T47D (cell line): ENCODE measurements at regions not wholly inside any gene's neighbourhood (a gene's known extent, or its start where the extent isn't known, plus 50 kb on each side); places are given as distances from the start of the nearest gene placed in this dataset.

Experiments
- DNase-seq, 2 experiments: peaks; one replicate each; pipeline versions ENCODE4 v3.0.0 to v3.0.0-alpha.2; 2011 to 2012; ENCODE audit warnings: low read depth in 1 of 2, low spot score in 1 of 2
- JUND ChIP-seq: IDR thresholded peaks from 2 replicates; pipeline ENCODE4 v1.6.1; 2012; ENCODE audit warnings: low read depth
- in situ Hi-C: cut with HindIII; loops from 2 replicates; pipeline ENCODE4 v1.10.0; 2016; ENCODE audit warnings: low sequenced_read_pairs, low pct_unique_long_range_greater_than_20kb

GRCh38 chr7:25770235-25770634 lies 381.8 kb upstream of the NFE2L3 start:
- in situ Hi-C loops: no loop called here
- TF ChIP-seq JUND: no peak
- peak in 1 of 2 experiments; percentile 16 for DNase-seq

- no peak for DNase-seq
These were observed 381.3 kb upstream of the NFE2L3 start for GRCh38 chr7:25770670-25771069.

GRCh38 chr7:25771491-25771890 lies 380.5 kb upstream of the NFE2L3 start:
- no peak for TF ChIP-seq JUND
- in situ Hi-C loops: no loop called here
- no peak for DNase-seq

More at GRCh38 chr7:25770670-25771069, 381.3 kb upstream of the NFE2L3 start:
- no peak for TF ChIP-seq JUND
- in situ Hi-C loops: no loop called here

GRCh38 chr7:25772802-25773201 lies 379.2 kb upstream of the NFE2L3 start:
- no peak for DNase-seq
- TF ChIP-seq JUND: no peak
- in situ Hi-C loops: no loop called here

- in situ Hi-C loops: no loop called here
- no peak for DNase-seq
- no peak for TF ChIP-seq JUND
These were observed 377.3 kb upstream of the NFE2L3 start for GRCh38 chr7:25774675-25775074.

- DNase-seq: no peak
- TF ChIP-seq JUND: no peak
- in situ Hi-C loops: no loop called here
These were observed 376.4 kb upstream of the NFE2L3 start for GRCh38 chr7:25775570-25775969.

GRCh38 chr7:25775999-25776743 lies 375.8 kb upstream of the NFE2L3 start:
- DNase-seq: no peak
- TF ChIP-seq JUND: no peak
- in situ Hi-C loops: no loop called here

GRCh38 chr7:25776744-25777123 lies 375.3 kb upstream of the NFE2L3 start:
- in situ Hi-C loops: no loop called here
- TF ChIP-seq JUND: no peak
- DNase-seq: no peak

- in situ Hi-C loops: no loop called here
- DNase-seq: peak in 1 of 2 experiments; percentile 25
- TF ChIP-seq JUND: no peak
These were observed 373.9 kb upstream of the NFE2L3 start for GRCh38 chr7:25777969-25778708.

GRCh38 chr7:25779002-25779546 lies 372.9 kb upstream of the NFE2L3 start:
- no peak for DNase-seq
- in situ Hi-C loops: no loop called here
- no peak for TF ChIP-seq JUND

- no peak for DNase-seq
- TF ChIP-seq JUND: no peak
- in situ Hi-C loops: no loop called here
These were observed 371.1 kb upstream of the NFE2L3 start for GRCh38 chr7:25780904-25781303.

- no peak for DNase-seq
- no peak for TF ChIP-seq JUND
- in situ Hi-C loops: no loop called here
These were observed 370.3 kb upstream of the NFE2L3 start for GRCh38 chr7:25781704-25782103.

- no peak for TF ChIP-seq JUND
- in situ Hi-C loops: no loop called here
- no peak for DNase-seq
These were observed 365.1 kb upstream of the NFE2L3 start for GRCh38 chr7:25786936-25787335.
